SKM-1 (cell line): ENCODE measurements at regions not wholly inside any gene's neighbourhood (a gene's known extent, or its start where the extent isn't known, plus 50 kb on each side); places are given as distances from the start of the nearest gene placed in this dataset.
"Not testable (repeated sequence)": the region's sequence is repeated elsewhere in the genome, so short reads cannot be mapped to it uniquely, and the experiment has no call there.

ENCODE experiments used
- DNase-seq: peaks from one replicate; lab custom pipeline; 2025; ENCODE audit not compliant: unreplicated experiment; lab: John Stamatoyannopoulos, UW

DNA sequence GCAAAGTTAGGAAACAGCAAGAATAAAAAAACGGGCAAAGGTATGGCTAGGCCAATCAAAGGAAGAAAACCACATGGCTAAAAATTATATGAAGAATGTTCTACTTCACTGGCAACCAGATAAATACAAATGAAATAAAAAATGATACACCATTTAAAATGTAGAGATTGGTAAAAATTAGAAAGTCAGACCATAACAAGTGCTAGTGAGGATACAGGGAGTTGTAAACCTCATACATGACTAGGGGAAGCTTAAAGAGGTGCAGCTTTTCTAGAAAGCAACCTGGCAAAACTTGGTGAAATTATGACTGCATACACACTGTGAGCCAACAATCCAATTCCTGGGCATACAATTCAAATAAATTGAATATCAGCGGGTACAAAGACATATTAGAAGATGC, 119.0 kb upstream of the LIFR start:
- no peak for DNase-seq

DNA sequence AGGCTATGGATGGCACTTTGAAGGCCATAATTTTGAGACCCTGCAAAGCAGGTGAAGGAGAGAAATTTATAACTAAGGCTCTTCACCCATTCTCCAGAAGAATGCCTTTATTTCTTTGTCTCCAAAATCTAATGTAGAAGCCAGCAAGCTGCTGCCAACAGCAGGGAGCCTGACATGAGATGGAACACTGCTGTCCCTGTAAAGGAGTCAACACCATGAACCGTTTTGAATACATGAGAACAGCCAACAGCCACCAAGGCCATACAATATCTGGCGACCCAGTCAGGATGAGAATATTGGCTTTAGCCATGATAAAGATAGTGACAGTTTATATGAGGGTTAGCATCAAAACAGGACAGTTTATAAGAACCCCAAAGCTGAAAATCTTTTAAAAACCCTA, 121.2 kb upstream of the LIFR start:
- DNase-seq, result no peak

DNA sequence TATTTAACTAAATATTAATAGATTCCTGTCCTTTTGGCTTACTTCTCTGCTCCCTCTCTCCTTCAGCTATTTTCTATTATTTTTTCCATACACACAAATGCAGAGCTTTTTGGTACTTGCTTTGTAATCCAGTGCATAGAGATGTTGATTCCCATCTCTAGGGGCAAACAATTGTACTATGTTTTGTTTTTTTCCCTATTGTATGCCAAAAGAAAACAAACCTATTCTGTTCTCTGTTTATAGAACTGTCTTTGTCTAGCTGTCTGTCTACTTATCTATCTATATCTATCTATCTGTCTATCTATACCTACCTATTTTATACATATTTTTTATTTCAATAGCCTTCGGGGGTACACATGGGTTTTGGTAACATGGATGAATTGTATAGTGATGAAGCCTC, 121.6 kb upstream of the LIFR start:
- DNase-seq, result no peak

DNA sequence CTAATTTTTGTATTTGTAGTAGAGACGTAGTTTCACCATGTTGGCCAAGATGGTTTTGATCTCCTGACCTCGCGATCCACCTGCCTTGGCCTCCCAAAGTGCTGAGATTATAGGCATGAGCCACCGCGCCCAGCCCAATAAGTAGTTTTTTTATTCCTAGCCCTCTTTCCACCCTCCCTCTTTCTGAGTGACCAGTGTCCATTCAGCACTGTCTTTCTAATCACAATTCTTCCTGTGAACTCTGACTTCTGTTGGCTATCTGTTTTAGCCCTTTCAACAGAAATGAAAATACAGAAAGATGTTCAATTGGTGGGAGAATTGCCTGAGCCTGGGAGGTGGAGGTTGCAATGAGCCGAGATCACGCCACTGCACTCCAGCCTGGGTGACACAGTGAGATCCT, 122.3 kb upstream of the LIFR start:
- not testable (repeated sequence) for DNase-seq

DNA sequence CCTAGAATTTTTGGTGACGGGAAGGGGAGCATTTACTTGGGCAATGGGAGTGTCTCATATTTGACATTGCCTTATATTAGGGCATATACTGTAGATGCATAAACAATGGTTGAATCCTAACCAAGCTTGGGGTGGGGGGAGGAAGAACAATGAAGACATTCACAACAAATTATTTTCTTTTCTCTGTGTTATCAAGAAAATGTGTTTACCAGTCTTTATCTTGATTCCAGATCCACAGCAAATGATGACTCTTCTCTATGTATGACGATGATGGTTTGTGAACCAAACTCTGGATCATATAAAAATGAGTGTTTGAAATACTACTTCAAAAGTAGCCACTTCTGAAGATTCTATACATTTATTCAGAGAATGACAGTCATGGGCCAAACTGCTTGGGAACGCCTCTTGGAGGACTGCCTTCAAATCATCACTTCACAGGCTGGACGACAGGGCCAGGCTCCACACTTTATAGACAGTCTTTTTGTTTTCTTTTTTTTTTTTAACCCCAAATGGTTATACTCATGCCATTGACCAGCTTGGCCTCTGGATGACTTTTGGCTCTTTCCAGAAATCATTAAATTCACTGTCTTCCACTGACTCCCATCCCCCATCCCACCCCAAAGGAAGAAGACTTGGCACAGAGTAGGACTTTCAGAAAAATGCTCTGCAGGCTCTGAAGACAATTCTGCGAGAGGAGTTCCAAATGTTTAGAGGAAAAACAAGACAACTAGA, 123.8 kb upstream of the LIFR start:
- DNase-seq, result no peak

DNA sequence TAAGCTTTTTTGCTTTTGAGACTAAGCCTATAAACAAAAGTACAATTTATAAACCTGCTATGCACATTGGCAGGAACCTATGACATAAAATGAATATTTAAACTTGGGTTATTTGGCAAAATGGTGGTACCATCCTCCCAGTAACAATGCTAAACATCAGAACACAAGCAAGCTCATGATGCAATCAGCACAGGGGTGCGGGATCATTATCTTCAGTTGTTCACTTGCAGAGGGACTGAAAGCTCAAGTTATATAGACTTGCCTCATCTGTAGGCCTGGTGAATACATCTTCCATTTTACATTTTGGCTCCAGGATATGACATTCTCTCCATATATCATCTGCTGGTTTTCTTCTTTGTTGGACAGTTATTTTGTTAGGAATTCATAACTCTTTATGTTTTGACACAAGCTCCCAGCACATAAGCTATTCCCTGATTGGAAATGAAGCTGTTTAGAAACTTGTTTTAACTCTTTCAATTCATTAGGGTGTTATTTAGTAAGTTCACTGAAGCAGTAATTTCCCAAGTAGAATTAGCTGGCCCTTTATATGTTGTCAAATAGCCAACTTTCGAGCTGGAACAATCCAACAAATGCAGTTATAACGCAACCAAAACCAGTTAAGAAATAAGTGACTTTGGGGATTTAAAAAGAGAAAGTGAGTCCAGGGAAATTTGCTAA, 124.7 kb upstream of the LIFR start:
- no peak for DNase-seq

DNA sequence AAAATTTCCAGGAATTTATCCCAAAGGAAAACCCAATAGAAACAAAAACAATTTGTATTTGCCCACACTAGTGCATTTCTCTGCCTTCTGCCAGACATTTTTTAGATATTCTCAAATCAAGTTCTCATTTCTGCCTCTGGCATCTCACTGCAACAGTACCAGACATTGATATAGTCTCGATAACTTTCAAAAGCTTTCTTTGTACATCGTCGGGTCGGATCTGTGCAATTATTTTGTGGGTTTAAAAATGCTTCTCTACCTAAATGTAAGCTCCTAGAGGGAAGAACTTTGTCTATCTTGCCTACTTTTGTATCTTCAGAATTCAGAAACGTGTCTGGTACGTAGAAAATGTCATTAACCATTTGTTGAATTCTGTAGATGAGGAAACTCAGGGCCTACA, 125.5 kb upstream of the LIFR start:
- DNase-seq, result no peak

DNA sequence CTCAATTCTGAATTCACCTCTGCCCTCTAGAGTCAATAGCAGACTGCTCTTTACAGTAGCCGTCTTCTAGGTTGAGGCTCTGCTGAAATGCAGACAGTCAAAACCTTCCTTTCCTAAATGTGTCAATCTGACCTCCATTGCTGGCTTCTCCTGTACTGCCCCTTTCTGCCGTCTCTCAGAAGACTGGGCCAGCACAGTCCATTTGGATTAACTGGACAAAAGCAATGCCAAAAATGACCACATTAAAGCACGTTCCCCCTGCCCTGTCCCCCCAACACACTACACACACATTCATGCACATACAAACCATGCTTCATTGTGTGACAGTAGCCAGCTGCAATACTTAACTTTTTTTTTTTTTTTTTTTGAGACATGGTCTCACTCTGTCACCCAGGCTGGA, 130.2 kb upstream of the LIFR start:
- DNase-seq, result no peak

DNA sequence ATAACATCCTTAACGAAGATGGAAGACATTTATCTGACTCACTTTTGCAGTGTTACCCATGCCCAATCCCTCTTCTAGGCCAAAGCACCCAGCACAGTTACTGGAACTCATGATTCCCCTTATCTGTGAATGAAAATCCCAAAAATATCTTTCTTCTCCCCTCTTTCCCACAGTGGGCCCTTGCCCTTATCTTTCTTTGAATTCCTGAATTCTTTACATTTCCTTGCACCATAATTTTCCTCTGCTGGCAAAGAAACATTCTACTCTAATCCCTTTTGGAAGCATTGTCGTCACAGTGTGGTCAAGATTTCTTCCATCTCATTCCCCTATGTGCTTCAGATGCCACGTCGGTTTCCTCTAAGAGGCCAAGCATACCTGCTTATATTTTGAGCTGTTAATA, 135.9 kb upstream of the LIFR start:
- DNase-seq, result no peak

DNA sequence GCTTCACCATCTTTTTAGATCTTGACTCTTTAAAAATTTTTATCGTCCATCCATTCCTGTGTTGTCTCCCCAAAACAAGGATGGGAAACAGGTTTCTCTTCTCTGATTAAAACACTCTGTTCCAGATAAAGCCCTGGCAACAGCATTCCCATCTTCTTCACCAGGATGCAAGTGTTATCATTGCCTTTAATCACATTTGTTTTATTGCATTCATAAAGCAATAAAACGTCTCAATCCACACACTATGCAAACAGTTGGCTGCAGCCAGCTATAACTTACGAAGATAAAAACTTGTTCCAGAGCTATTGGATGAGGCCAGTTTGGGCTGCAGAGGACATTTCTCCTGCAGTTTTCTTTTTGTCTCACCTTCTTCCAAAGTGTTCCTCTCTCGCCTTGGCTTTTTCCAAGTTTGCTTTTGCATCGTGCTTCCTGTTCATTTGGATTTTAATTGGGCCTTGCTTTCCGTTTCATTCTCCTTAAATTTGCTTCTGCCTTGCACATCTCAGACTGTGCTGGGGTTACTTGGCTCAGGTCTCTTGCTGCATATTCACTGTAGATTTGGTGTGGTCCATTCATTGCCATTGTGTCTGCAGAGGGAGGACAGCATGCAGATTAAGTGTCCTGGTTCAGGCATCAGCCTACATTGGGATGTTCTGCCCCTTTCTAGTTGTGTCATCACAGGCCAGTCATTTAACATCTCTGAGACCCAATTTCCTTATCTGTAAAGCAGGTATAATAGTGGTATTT, 136.5 kb upstream of the LIFR start:
- no peak for DNase-seq

DNA sequence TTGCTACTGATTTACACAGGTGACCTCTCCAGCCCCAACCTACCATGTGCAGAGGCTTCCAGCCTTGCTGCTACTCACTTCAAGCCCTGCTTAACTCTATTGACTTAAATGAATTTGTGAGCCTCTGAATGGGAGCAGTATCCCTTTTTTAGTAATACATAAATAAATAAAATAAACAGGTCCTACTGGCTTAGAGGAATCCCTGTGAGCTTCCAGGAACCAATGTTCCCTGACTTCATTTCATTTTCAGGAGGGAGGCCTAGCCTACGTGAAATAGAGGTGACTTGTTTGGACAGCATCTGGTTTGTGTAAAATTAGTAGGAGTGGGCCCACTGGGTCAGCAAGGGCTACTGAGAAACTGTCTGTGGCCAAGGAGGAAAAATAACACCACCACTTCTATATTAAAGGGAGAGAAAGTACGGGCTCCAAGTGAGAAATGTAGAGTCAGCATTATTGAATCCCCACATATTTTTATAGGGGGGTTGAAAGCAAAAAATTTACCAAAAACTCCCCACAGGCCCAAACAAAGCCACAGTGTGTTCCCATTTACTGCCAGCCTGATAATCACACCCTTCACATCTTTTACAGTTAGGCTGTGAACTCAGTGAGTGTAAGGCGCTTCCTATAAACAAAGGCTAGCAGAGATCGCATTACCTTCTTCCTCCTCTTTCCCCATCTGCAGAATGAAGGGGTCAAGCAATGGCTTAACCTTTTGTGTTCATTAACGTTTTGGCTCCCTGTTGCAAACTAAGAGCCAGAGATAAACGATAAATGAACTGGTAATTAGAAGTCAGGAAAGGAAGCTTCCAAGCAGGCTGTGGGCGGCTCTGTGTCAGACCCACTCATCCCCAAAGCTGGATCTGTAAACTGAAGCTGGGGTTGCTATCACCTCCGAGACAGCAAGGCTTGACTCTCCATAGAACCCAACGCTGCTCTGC, 138.8 kb upstream of the LIFR start:
- DNase-seq, result no peak

DNA sequence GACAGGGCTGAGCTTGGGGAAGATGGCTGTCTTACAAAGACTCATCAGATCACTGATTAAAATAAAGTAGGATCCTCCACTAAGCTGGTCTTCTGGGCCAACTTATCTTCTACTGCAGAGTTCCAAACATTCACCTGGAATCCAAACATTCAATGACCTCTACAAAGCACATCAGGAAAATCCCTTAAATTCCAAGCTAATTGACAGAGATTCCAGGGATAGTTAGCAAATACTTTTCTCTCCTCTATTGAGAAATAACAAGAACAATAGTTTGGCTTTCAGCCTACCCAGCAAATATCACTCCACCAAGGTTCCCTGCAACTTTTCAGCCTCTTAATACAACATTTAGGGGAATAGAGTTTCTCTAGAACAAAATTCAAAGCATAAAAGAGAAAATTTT, 140.6 kb upstream of the LIFR start:
- DNase-seq, result no peak

DNA sequence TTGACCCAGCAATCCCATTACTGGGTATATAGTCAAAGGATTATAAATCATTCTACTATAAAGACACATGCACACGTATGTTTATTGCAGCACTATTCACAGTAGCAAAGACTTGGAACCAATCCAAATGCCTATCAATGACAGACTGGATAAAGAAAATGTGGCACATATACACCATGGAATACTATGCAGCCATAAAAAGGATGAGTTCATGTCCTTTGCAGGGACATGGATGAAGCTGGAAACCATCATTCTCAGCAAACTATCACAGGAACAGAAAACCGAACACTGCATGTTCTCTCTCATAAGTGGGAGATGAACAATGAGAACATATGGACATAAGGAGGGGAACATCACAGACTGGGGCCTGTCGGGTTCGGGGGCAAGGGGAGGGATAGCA, 140.3 kb upstream of the OSMR start:
- DNase-seq, result not testable (repeated sequence)

DNA sequence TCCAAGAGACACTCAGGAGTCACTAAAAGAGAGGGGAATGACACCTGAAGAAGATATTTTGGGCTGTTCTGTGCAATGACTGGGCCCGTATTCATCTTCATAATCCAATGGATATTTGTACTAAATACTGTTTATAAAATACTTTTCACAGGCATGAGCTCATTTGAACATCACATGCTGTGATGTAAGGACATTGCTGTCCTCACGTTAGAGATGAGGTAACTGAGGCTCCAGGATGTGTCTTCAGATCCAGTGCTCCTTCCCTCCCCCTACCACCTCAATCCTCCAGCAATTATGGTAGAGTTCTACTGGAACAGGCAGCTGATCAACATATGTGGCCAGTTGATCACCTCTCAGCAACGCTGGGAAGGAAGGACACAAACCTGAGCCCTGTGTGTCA, 139.4 kb upstream of the OSMR start:
- no peak for DNase-seq

DNA sequence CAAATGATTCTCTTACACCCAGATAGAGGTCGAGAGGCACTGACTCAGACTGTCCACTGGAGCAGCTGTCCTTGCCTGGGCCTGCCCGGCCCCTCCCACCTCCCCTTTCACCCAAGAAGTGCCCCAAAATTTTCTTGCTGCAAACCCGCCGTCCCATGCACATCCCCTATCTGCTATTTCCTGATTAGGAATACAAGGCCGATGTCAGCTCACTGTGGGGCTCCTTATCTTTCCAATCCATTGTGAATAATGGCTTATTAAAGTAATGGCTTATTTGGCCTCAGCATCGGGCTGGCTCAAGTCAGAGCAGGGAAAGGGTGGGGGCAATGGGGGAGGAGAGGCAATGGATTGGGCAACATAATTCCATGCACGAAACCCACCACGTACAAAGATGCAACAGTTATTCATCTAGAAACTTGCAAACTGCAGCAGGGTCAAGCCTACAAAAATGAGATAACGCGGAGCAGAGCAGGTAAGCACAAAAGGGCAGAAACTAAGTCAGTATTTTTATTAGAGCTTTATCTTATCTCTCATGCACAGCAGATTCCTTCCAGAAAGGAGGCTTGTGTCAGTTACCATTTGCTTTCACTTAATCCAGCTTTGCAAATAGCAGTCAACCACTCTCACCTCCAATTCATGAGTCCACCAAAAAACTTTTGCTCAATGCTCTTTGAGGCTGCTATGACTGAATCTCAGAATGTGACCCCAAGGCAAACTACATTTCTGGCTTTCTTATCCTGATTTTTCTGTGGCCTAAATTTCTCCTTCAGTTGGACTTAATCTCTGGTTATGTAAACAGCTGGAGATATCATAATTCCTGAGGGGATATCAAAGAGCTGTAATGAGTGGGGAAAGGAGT, 138.2 kb upstream of the OSMR start:
- no peak for DNase-seq

DNA sequence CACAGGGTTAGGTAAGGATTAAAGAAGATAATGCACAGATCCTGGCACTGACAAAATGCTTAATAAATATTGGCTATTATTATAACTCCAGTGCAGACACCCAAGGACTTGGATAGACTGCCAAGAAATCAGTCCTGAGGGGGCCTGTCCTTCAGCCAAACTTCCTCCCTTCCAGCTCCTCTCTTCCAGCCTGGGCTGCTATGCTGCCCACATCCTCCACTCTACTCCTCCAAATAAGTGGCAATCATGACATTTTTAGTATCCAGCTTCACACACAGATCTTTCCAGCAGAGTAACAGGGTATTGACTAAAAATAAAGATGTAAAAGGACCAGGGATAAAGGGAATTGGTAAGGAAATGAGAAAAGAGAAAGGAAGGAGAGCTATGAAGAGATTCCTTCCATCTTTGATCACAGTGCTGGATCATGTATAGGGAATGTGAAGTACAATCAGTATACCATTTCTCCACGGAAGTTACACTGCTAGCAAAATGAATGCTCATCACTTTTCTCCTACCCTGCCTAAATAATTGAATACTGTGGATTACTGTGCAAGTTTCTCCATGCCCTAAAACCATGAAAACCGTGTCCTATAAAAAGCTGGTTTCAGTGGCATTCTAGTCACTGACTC, 136.0 kb upstream of the OSMR start:
- DNase-seq, result no peak

DNA sequence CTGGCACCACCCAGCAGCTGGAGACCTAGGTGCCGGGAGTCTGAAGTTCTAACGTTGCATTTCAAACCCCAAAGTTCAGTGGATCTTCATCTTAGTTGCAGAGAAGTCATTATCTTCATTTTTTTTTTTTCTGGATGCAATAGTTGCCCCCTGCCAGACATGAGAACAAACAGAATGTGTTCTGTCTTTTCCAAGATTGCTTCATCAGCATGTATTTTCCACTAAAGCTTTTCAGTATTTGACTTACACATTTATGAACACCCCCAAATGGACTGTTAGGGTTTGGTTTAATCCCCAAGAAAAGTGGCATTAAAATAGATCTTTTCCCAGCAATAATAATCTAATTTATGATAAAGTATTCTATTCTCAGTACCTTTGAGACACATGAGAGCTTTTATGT, 135.2 kb upstream of the OSMR start:
- DNase-seq, result no peak

DNA sequence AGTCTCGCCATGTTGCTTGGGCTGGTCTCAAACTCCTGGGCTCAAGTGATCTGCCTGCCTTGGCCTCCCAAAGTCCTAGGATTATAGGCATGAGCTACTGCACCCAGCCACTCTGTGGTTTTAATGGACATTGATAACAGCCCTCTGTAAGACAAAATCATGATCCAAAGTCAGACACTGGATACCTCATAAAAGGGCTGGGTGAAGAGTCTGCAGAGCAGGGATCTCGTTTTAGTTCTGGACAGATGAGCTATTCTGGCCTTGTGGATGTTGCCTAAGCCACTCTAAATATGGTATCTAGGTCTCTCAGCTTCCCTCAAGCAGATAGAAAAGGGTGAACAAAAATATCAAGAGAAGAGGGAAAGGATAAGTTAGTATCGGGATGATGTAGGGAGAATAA, 133.4 kb upstream of the OSMR start:
- DNase-seq, result no peak

DNA sequence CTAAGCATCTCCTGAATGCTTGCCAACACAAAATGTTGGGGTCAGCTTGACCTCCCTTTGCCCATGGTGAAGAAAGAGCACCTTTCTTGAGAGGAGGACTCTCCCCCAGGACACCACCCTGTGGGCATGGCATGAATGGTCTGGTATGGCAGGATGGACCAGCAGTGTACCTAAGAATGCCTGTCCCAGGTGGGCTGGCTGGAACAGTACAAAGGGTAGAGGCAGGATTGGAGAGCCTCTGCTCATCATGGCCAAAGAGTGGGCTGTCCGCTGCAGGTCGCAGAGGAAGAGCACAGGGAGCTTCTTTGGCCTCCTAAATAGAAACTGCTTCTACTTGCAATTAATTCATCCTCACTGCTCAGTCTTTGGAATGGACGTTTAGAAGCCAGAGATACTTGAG, 131.6 kb upstream of the OSMR start:
- DNase-seq, result no peak
